ENCODE measurements at regions not wholly inside any gene's neighbourhood (a gene's known extent, or its start where the extent isn't known, plus 50 kb on each side); places are given as distances from the start of the nearest gene placed in this dataset.

DNA sequence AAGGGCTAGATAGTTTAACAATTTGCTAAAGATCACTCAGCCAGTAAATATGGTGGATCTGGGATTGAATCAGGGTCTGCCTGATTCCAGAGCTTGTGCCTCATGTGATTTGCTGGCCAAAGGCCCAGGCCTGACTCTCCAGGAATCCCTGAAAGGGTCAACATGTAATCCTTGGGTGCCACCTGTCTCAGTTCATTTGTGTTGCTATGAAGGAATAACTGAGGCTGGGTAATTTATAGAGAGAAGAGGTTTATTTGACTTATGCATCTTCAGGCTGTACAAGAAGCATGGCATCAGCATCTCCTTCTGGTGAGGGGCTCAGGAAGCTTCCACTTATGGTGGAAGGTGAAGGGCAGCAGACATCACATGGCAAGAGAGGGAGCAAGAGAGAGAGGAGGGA, 144.9 kb downstream of the FCRL5 start:
- TF ChIP-seq, protein P1, sequence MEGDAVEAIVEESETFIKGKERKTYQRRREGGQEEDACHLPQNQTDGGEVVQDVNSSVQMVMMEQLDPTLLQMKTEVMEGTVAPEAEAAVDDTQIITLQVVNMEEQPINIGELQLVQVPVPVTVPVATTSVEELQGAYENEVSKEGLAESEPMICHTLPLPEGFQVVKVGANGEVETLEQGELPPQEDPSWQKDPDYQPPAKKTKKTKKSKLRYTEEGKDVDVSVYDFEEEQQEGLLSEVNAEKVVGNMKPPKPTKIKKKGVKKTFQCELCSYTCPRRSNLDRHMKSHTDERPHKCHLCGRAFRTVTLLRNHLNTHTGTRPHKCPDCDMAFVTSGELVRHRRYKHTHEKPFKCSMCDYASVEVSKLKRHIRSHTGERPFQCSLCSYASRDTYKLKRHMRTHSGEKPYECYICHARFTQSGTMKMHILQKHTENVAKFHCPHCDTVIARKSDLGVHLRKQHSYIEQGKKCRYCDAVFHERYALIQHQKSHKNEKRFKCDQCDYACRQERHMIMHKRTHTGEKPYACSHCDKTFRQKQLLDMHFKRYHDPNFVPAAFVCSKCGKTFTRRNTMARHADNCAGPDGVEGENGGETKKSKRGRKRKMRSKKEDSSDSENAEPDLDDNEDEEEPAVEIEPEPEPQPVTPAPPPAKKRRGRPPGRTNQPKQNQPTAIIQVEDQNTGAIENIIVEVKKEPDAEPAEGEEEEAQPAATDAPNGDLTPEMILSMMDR (IDR thresholded peaks at IDR 0.05) = no peak
- TF ChIP-seq EP300 (IDR thresholded peaks at IDR 0.05) = no peak
- no peak for TF ChIP-seq POLR2A (IDR thresholded peaks at IDR 0.05)
- TF ChIP-seq POLR2AphosphoS5 (IDR thresholded peaks at IDR 0.05) = no peak
